ENCODE measurements at regions not wholly inside any gene's neighbourhood (a gene's known extent, or its start where the extent isn't known, plus 50 kb on each side); places are given as distances from the start of the nearest gene placed in this dataset.

DNA sequence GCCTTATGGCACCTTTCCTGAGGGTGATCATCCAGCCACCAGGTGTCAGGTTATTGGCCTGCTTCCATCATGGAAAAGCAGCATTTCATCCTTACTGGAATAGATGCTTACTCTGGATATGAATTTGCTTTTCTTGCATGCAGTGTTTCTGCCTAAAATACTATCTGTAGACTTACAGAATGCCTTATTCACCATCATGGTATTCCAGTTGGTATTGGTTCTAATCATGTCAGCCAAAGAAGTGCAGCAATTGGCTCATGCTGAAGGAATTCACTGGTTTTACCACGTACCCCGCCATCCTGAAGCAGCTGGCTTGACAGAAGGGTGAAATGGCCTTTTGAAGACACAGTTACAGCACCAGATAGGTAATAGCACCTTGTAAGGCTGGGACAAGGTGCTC lies 194.2 kb downstream of the AASDHPPT start:
- no peaks in the 10 kb centered on the region for H3K36me3 ChIP-seq (ENCODE audit: insufficient read depth, low read length)
- H3K27me3 ChIP-seq (ENCODE audit: low read length): no peaks in the 10 kb centered on the region; the same call in 1 of the 2 replicates
- H3K4me2 ChIP-seq (ENCODE audit: low read depth, low read length, poor library complexity, severe bottlenecking): no peak overlapping the region
- H4K20me1 ChIP-seq (ENCODE audit: insufficient read depth, low read depth, low read length): no peaks in the 10 kb centered on the region
- H3K27ac ChIP-seq (ENCODE audit: low read length): no peak overlapping the region
- 0 out of 2 replicates have a peak, but pooled peaks cover 4% of the 10 kb centered on the region for H3K9me2 ChIP-seq (replicated peaks; ENCODE audit: insufficient read depth, low read length)
- H3K9me3 ChIP-seq (ENCODE audit: low read length): peaks cover 7% of the 10 kb centered on the region
- no peak for DNase-seq
- H3K4me1 ChIP-seq (ENCODE audit: low read length): no peaks in the 10 kb centered on the region
- no peak overlapping the region for H2AFZ ChIP-seq (ENCODE audit: low read length)
- no peak overlapping the region for H3K9ac ChIP-seq (ENCODE audit: low read length)
- no peak overlapping the region for H3K4me3 ChIP-seq (ENCODE audit: low read length)
- no peaks in the 10 kb centered on the region for H3K79me2 ChIP-seq (ENCODE audit: low read length)

GRCh38 chr11:106275151-106275550 lies 197.7 kb downstream of the AASDHPPT start:
- Histone ChIP-seq H3K9me2 (replicated peaks; ENCODE audit: insufficient read depth, low read length) (no peaks in the 10 kb centered on the region), H3K4me2 (ENCODE audit: low read depth, low read length, poor library complexity, severe bottlenecking) (no peak overlapping the region), H3K36me3 (ENCODE audit: insufficient read depth, low read length) (no peaks in the 10 kb centered on the region), H3K9me3 (ENCODE audit: low read length) (peaks cover 5% of the 10 kb centered on the region), H4K20me1 (ENCODE audit: insufficient read depth, low read depth, low read length) (no peaks in the 10 kb centered on the region), H3K79me2 (ENCODE audit: low read length) (no peaks in the 10 kb centered on the region), H3K4me3 (ENCODE audit: low read length) (no peak overlapping the region), H3K4me1 (ENCODE audit: low read length) (no peaks in the 10 kb centered on the region), H3K9ac (ENCODE audit: low read length) (no peak overlapping the region), H3K27me3 (ENCODE audit: low read length) (no peaks in the 10 kb centered on the region; the same call in 1 of the 2 replicates), H2AFZ (ENCODE audit: low read length) (no peak overlapping the region), H3K27ac (ENCODE audit: low read length) (no peak overlapping the region)
- no peak for DNase-seq

GRCh38 chr11:106276126-106276525 lies 198.7 kb downstream of the AASDHPPT start:
- Histone ChIP-seq H3K9me3 (ENCODE audit: low read length) (peaks cover 5% of the 10 kb centered on the region), H3K9me2 (replicated peaks; ENCODE audit: insufficient read depth, low read length) (no peaks in the 10 kb centered on the region), H3K9ac (ENCODE audit: low read length) (no peak overlapping the region), H3K4me2 (ENCODE audit: low read depth, low read length, poor library complexity, severe bottlenecking) (no peak overlapping the region), H4K20me1 (ENCODE audit: insufficient read depth, low read depth, low read length) (no peaks in the 10 kb centered on the region), H3K79me2 (ENCODE audit: low read length) (no peaks in the 10 kb centered on the region), H2AFZ (ENCODE audit: low read length) (no peak overlapping the region), H3K36me3 (ENCODE audit: insufficient read depth, low read length) (no peaks in the 10 kb centered on the region), H3K27me3 (ENCODE audit: low read length) (no peaks in the 10 kb centered on the region; the same call in 1 of the 2 replicates), H3K4me1 (ENCODE audit: low read length) (no peaks in the 10 kb centered on the region), H3K4me3 (ENCODE audit: low read length) (no peak overlapping the region), H3K27ac (ENCODE audit: low read length) (no peak overlapping the region)
- no peak for DNase-seq

GRCh38 chr11:106276859-106277436 lies 199.5 kb downstream of the AASDHPPT start:
- Histone ChIP-seq H3K79me2 (ENCODE audit: low read length) (no peaks in the 10 kb centered on the region), H3K36me3 (ENCODE audit: insufficient read depth, low read length) (no peaks in the 10 kb centered on the region), H3K9me2 (replicated peaks; ENCODE audit: insufficient read depth, low read length) (no peaks in the 10 kb centered on the region), H3K9me3 (ENCODE audit: low read length) (peaks cover 5% of the 10 kb centered on the region), H3K27ac (ENCODE audit: low read length) (no peak overlapping the region), H3K27me3 (ENCODE audit: low read length) (no peaks in the 10 kb centered on the region; the same call in 1 of the 2 replicates), H2AFZ (ENCODE audit: low read length) (no peak overlapping the region), H3K4me3 (ENCODE audit: low read length) (no peak overlapping the region), H3K4me2 (ENCODE audit: low read depth, low read length, poor library complexity, severe bottlenecking) (no peak overlapping the region), H3K4me1 (ENCODE audit: low read length) (no peaks in the 10 kb centered on the region), H3K9ac (ENCODE audit: low read length) (no peak overlapping the region), H4K20me1 (ENCODE audit: insufficient read depth, low read depth, low read length) (no peaks in the 10 kb centered on the region)
- DNase-seq: peak; percentile 54

GRCh38 chr11:106277484-106277883 lies 200.0 kb downstream of the AASDHPPT start:
- no peak overlapping the region for H3K27ac ChIP-seq (ENCODE audit: low read length)
- H3K27me3 ChIP-seq (ENCODE audit: low read length): no peaks in the 10 kb centered on the region; the same call in 1 of the 2 replicates
- no peaks in the 10 kb centered on the region for H3K79me2 ChIP-seq (ENCODE audit: low read length)
- peaks cover 5% of the 10 kb centered on the region for H3K9me3 ChIP-seq (ENCODE audit: low read length)
- H3K36me3 ChIP-seq (ENCODE audit: insufficient read depth, low read length): no peaks in the 10 kb centered on the region
- H4K20me1 ChIP-seq (ENCODE audit: insufficient read depth, low read depth, low read length): no peaks in the 10 kb centered on the region
- no peaks in the 10 kb centered on the region for H3K4me1 ChIP-seq (ENCODE audit: low read length)
- H3K4me2 ChIP-seq (ENCODE audit: low read depth, low read length, poor library complexity, severe bottlenecking): no peak overlapping the region
- no peak overlapping the region for H3K4me3 ChIP-seq (ENCODE audit: low read length)
- no peaks in the 10 kb centered on the region for H3K9me2 ChIP-seq (replicated peaks; ENCODE audit: insufficient read depth, low read length)
- no peak overlapping the region for H2AFZ ChIP-seq (ENCODE audit: low read length)
- no peak for DNase-seq
- H3K9ac ChIP-seq (ENCODE audit: low read length): no peak overlapping the region

- Histone ChIP-seq H3K9ac (ENCODE audit: low read length) (no peak overlapping the region), H4K20me1 (ENCODE audit: insufficient read depth, low read depth, low read length) (no peaks in the 10 kb centered on the region)
Observed at GRCh38 chr11:106278391-106278790, 200.9 kb downstream of the AASDHPPT start.

DNA sequence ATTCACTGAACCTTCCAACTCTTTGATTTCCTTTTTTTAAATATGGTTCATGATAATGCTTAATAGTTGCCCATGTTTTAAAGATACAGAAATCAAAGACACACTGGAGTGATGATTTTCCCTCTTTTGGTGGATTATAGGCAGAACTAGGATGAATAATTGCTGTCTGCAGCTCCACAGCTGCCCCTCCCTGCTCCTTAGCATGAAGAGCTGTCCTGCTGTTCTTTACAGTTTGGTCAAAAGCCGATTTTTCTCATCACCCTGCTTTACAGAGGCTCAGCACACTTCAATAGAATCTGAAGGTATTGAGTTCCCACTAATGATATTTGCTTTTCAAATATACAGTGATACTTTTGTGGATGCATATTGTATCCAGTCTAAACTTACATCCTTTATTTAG lies 202.6 kb downstream of the AASDHPPT start:
- H2AFZ ChIP-seq (ENCODE audit: low read length): no peak overlapping the region
- DNase-seq: no peak
- H4K20me1 ChIP-seq (ENCODE audit: insufficient read depth, low read depth, low read length): no peaks in the 10 kb centered on the region
- no peak overlapping the region for H3K4me2 ChIP-seq (ENCODE audit: low read depth, low read length, poor library complexity, severe bottlenecking)
- H3K27me3 ChIP-seq (ENCODE audit: low read length): no peaks in the 10 kb centered on the region
- H3K9me3 ChIP-seq (ENCODE audit: low read length): no peaks in the 10 kb centered on the region
- H3K79me2 ChIP-seq (ENCODE audit: low read length): no peaks in the 10 kb centered on the region
- H3K36me3 ChIP-seq (ENCODE audit: insufficient read depth, low read length): no peaks in the 10 kb centered on the region
- H3K4me3 ChIP-seq (ENCODE audit: low read length): no peak overlapping the region
- no peak overlapping the region for H3K9ac ChIP-seq (ENCODE audit: low read length)
- H3K4me1 ChIP-seq (ENCODE audit: low read length): no peaks in the 10 kb centered on the region
- no peaks in the 10 kb centered on the region for H3K9me2 ChIP-seq (replicated peaks; ENCODE audit: insufficient read depth, low read length)
- H3K27ac ChIP-seq (ENCODE audit: low read length): no peak overlapping the region

More at GRCh38 chr11:106278391-106278790, 200.9 kb downstream of the AASDHPPT start:
- Histone ChIP-seq H3K79me2 (ENCODE audit: low read length) (no peaks in the 10 kb centered on the region), H3K36me3 (ENCODE audit: insufficient read depth, low read length) (no peaks in the 10 kb centered on the region), H2AFZ (ENCODE audit: low read length) (no peak overlapping the region), H3K27ac (ENCODE audit: low read length) (no peak overlapping the region), H3K9me3 (ENCODE audit: low read length) (peaks cover 2% of the 10 kb centered on the region), H3K9me2 (replicated peaks; ENCODE audit: insufficient read depth, low read length) (no peaks in the 10 kb centered on the region), H3K4me2 (ENCODE audit: low read depth, low read length, poor library complexity, severe bottlenecking) (no peak overlapping the region), H3K4me3 (ENCODE audit: low read length) (no peak overlapping the region), H3K27me3 (ENCODE audit: low read length) (no peaks in the 10 kb centered on the region; the same call in 1 of the 2 replicates), H3K4me1 (ENCODE audit: low read length) (no peaks in the 10 kb centered on the region)
- no peak for DNase-seq

- Histone ChIP-seq H3K36me3 (ENCODE audit: insufficient read depth, low read length) (no peaks in the 10 kb centered on the region), H3K4me2 (ENCODE audit: low read depth, low read length, poor library complexity, severe bottlenecking) (no peak overlapping the region), H3K27ac (ENCODE audit: low read length) (no peak overlapping the region), H3K79me2 (ENCODE audit: low read length) (no peaks in the 10 kb centered on the region), H3K4me3 (ENCODE audit: low read length) (no peak overlapping the region), H3K9me2 (replicated peaks; ENCODE audit: insufficient read depth, low read length) (no peaks in the 10 kb centered on the region), H4K20me1 (ENCODE audit: insufficient read depth, low read depth, low read length) (no peaks in the 10 kb centered on the region), H3K27me3 (ENCODE audit: low read length) (no peaks in the 10 kb centered on the region), H2AFZ (ENCODE audit: low read length) (no peak overlapping the region), H3K9ac (ENCODE audit: low read length) (no peak overlapping the region), H3K9me3 (ENCODE audit: low read length) (no peaks in the 10 kb centered on the region), H3K4me1 (ENCODE audit: low read length) (no peaks in the 10 kb centered on the region)
- no peak for DNase-seq
Observed at GRCh38 chr11:106281455-106282173, 204.2 kb downstream of the AASDHPPT start.
